ENCODE measurements at regions not wholly inside any gene's neighbourhood (a gene's known extent, or its start where the extent isn't known, plus 50 kb on each side); places are given as distances from the start of the nearest gene placed in this dataset.

GRCh38 chr19:33928458-33928950, 131.8 kb downstream of the KCTD15 start:
- H3K14ac ChIP-seq (ENCODE audit: low read length): no peak overlapping the region
- no peak overlapping the region for H2BK120ac ChIP-seq (ENCODE audit: low read depth, low read length)
- WGBS, 2 donors (ENCODE audit: extremely low coverage in 2 of 2, insufficient read length in 2 of 2, insufficient replicate concordance in 1 of 2): no CpG with 5 or more reads among the region's 6 CpGs
- H2BK12ac ChIP-seq (ENCODE audit: low read length): no peak overlapping the region
- no peak overlapping the region for H2BK15ac ChIP-seq (ENCODE audit: low read length)
- H2BK5ac ChIP-seq (ENCODE audit: low read length): no peak overlapping the region
- no peak overlapping the region for H2AFZ ChIP-seq (ENCODE audit: low read length)
- H2AK5ac ChIP-seq (ENCODE audit: low read depth, low read length): no peak overlapping the region
- peaks cover 0 to 2% (median 0%) of the 10 kb centered on the region in 3 experiments for H3K27me3 ChIP-seq (ENCODE audit: control insufficient read depth in 3 of 3, insufficient read depth in 3 of 3, low read depth in 1 of 3, low read length in 3 of 3)
- H3K9me3 ChIP-seq (replicated peaks in 1 of 2; ENCODE audit: control insufficient read depth in 2 of 2, insufficient read depth in 1 of 2, low read depth in 1 of 2, low read length in 2 of 2): no peaks in the 10 kb centered on the region
- no peaks in the 10 kb centered on the region for H3K36me3 ChIP-seq (replicated peaks in 1 of 2; ENCODE audit: control insufficient read depth in 2 of 2, insufficient read depth in 2 of 2, low read length in 2 of 2)
- no peak overlapping the region for H4K91ac ChIP-seq (ENCODE audit: low read depth, low read length, poor library complexity)
- H3K79me1 ChIP-seq (ENCODE audit: low read depth, low read length): no peaks in the 10 kb centered on the region
- no peak overlapping the region for H3K18ac ChIP-seq (ENCODE audit: low read length)
- no peak overlapping the region for H3K9ac ChIP-seq (ENCODE audit: low read depth, low read length, poor library complexity)
- no peak overlapping the region for H4K8ac ChIP-seq (ENCODE audit: low read depth, low read length)
- no peak overlapping the region for H3K4ac ChIP-seq (ENCODE audit: low read length)
- DNase-seq (ENCODE audit: low spot score): no peak
- peak overlapping the region in 1 of 2 donors; percentile 53 for H3K4me3 ChIP-seq (ENCODE audit: low read length in 2 of 2)
- no peaks in the 10 kb centered on the region for H3K4me1 ChIP-seq (ENCODE audit: control insufficient read depth in 2 of 2, insufficient read depth in 1 of 2, low read depth in 1 of 2, low read length in 2 of 2)
- H3K4me2 ChIP-seq (ENCODE audit: insufficient read depth, low read length, poor library complexity, severe bottlenecking): no peak overlapping the region
- peak overlapping the region; percentile 14 for H3K23ac ChIP-seq (ENCODE audit: low read depth, low read length, poor library complexity)
- no peak overlapping the region for H3K27ac ChIP-seq (replicated peaks; ENCODE audit: low read length)

- no peak overlapping the region for H3K4ac ChIP-seq (ENCODE audit: low read length)
- no peak overlapping the region for H2BK12ac ChIP-seq (ENCODE audit: low read length)
- H3K18ac ChIP-seq (ENCODE audit: low read length): no peak overlapping the region
- H3K14ac ChIP-seq (ENCODE audit: low read length): no peak overlapping the region
- no peak overlapping the region for H3K9ac ChIP-seq (ENCODE audit: low read depth, low read length, poor library complexity)
- H3K9me3 ChIP-seq (replicated peaks in 1 of 2; ENCODE audit: control insufficient read depth in 2 of 2, insufficient read depth in 1 of 2, low read depth in 1 of 2, low read length in 2 of 2): peaks cover 2 to 10% of the 10 kb centered on the region in 2 donors
- no CpG with 5 or more reads among the region's 2 CpGs for WGBS, 2 donors (ENCODE audit: extremely low coverage in 2 of 2, insufficient read length in 2 of 2, insufficient replicate concordance in 1 of 2)
- H2BK5ac ChIP-seq (ENCODE audit: low read length): no peak overlapping the region
- no peak overlapping the region for H2BK120ac ChIP-seq (ENCODE audit: low read depth, low read length)
- no peak for DNase-seq (ENCODE audit: low spot score)
- H4K8ac ChIP-seq (ENCODE audit: low read depth, low read length): no peak overlapping the region
- H3K23ac ChIP-seq (ENCODE audit: low read depth, low read length, poor library complexity): no peak overlapping the region
- H4K91ac ChIP-seq (ENCODE audit: low read depth, low read length, poor library complexity): no peak overlapping the region
- H3K79me1 ChIP-seq (ENCODE audit: low read depth, low read length): no peaks in the 10 kb centered on the region
- no peak overlapping the region for H2BK15ac ChIP-seq (ENCODE audit: low read length)
- no peak overlapping the region for H3K4me2 ChIP-seq (ENCODE audit: insufficient read depth, low read length, poor library complexity, severe bottlenecking)
- H3K36me3 ChIP-seq (replicated peaks in 1 of 2; ENCODE audit: control insufficient read depth in 2 of 2, insufficient read depth in 2 of 2, low read length in 2 of 2): no peaks in the 10 kb centered on the region
- H3K4me3 ChIP-seq (ENCODE audit: low read length in 2 of 2): peak overlapping the region in 1 of 2 donors; percentile 5
- H3K27me3 ChIP-seq (ENCODE audit: control insufficient read depth in 3 of 3, insufficient read depth in 3 of 3, low read depth in 1 of 3, low read length in 3 of 3): peaks cover 0 to 2% (median 0%) of the 10 kb centered on the region in 3 experiments
- no peaks in the 10 kb centered on the region for H3K4me1 ChIP-seq (ENCODE audit: control insufficient read depth in 2 of 2, insufficient read depth in 1 of 2, low read depth in 1 of 2, low read length in 2 of 2)
- H2AK5ac ChIP-seq (ENCODE audit: low read depth, low read length): no peak overlapping the region
- no peak overlapping the region for H3K27ac ChIP-seq (replicated peaks; ENCODE audit: low read length)
- no peak overlapping the region for H2AFZ ChIP-seq (ENCODE audit: low read length)
Measured at GRCh38 chr19:33933931-33934330, 137.3 kb downstream of the KCTD15 start.

GRCh38 chr19:33938821-33939220, 142.2 kb downstream of the KCTD15 start:
- Histone ChIP-seq H3K23ac (ENCODE audit: low read depth, low read length, poor library complexity) (peak overlapping the region; percentile 3), H3K14ac (ENCODE audit: low read length) (no peak overlapping the region), H3K4me2 (ENCODE audit: insufficient read depth, low read length, poor library complexity, severe bottlenecking) (no peak overlapping the region), H2BK15ac (ENCODE audit: low read length) (no peak overlapping the region), H2AFZ (ENCODE audit: low read length) (no peak overlapping the region), H3K36me3 (replicated peaks in 1 of 2; ENCODE audit: control insufficient read depth in 2 of 2, insufficient read depth in 2 of 2, low read length in 2 of 2) (no peaks in the 10 kb centered on the region), H3K79me1 (ENCODE audit: low read depth, low read length) (no peaks in the 10 kb centered on the region), H3K4me1 (ENCODE audit: control insufficient read depth in 2 of 2, insufficient read depth in 1 of 2, low read depth in 1 of 2, low read length in 2 of 2) (no peaks in the 10 kb centered on the region), H4K8ac (ENCODE audit: low read depth, low read length) (no peak overlapping the region), H3K18ac (ENCODE audit: low read length) (peak overlapping the region; percentile 42), H3K9ac (ENCODE audit: low read depth, low read length, poor library complexity) (peak overlapping the region; percentile 15), H2BK5ac (ENCODE audit: low read length) (peak overlapping the region; percentile 82), H2BK12ac (ENCODE audit: low read length) (no peak overlapping the region), H4K91ac (ENCODE audit: low read depth, low read length, poor library complexity) (no peak overlapping the region), H2AK5ac (ENCODE audit: low read depth, low read length) (no peak overlapping the region), H2BK120ac (ENCODE audit: low read depth, low read length) (no peak overlapping the region), H3K4ac (ENCODE audit: low read length) (no peak overlapping the region), H3K9me3 (replicated peaks in 1 of 2; ENCODE audit: control insufficient read depth in 2 of 2, insufficient read depth in 1 of 2, low read depth in 1 of 2, low read length in 2 of 2) (peaks cover 2 to 7% of the 10 kb centered on the region in 2 donors), H3K4me3 (ENCODE audit: low read length in 2 of 2) (no peak overlapping the region), H3K27me3 (ENCODE audit: control insufficient read depth in 3 of 3, insufficient read depth in 3 of 3, low read depth in 1 of 3, low read length in 3 of 3) (no peaks in the 10 kb centered on the region), H3K27ac (replicated peaks; ENCODE audit: low read length) (no peak overlapping the region)
- DNase-seq (ENCODE audit: low spot score): no peak
- no CpG with 5 or more reads among the region's 15 CpGs for WGBS, 2 donors (ENCODE audit: extremely low coverage in 2 of 2, insufficient read length in 2 of 2, insufficient replicate concordance in 1 of 2)

- WGBS, 2 donors (ENCODE audit: extremely low coverage in 2 of 2, insufficient read length in 2 of 2, insufficient replicate concordance in 1 of 2): no CpG with 5 or more reads among the region's 5 CpGs
- no peak overlapping the region for H3K4me2 ChIP-seq (ENCODE audit: insufficient read depth, low read length, poor library complexity, severe bottlenecking)
- H2BK12ac ChIP-seq (ENCODE audit: low read length): no peak overlapping the region
- H3K14ac ChIP-seq (ENCODE audit: low read length): peak overlapping the region; percentile 21
- H3K36me3 ChIP-seq (replicated peaks in 1 of 2; ENCODE audit: control insufficient read depth in 2 of 2, insufficient read depth in 2 of 2, low read length in 2 of 2): no peaks in the 10 kb centered on the region
- H3K27ac ChIP-seq (replicated peaks; ENCODE audit: low read length): no peak overlapping the region
- H2BK15ac ChIP-seq (ENCODE audit: low read length): no peak overlapping the region
- no peaks in the 10 kb centered on the region for H3K79me1 ChIP-seq (ENCODE audit: low read depth, low read length)
- H3K27me3 ChIP-seq (ENCODE audit: control insufficient read depth in 3 of 3, insufficient read depth in 3 of 3, low read depth in 1 of 3, low read length in 3 of 3): no peaks in the 10 kb centered on the region
- no peak overlapping the region for H3K4me3 ChIP-seq (ENCODE audit: low read length in 2 of 2)
- no peak for DNase-seq (ENCODE audit: low spot score)
- no peak overlapping the region for H4K91ac ChIP-seq (ENCODE audit: low read depth, low read length, poor library complexity)
- H3K4me1 ChIP-seq (ENCODE audit: control insufficient read depth in 2 of 2, insufficient read depth in 1 of 2, low read depth in 1 of 2, low read length in 2 of 2): no peaks in the 10 kb centered on the region
- H2BK5ac ChIP-seq (ENCODE audit: low read length): no peak overlapping the region
- H4K8ac ChIP-seq (ENCODE audit: low read depth, low read length): no peak overlapping the region
- no peak overlapping the region for H3K9ac ChIP-seq (ENCODE audit: low read depth, low read length, poor library complexity)
- H3K18ac ChIP-seq (ENCODE audit: low read length): no peak overlapping the region
- no peak overlapping the region for H2AK5ac ChIP-seq (ENCODE audit: low read depth, low read length)
- no peak overlapping the region for H3K23ac ChIP-seq (ENCODE audit: low read depth, low read length, poor library complexity)
- no peaks in the 10 kb centered on the region for H3K9me3 ChIP-seq (replicated peaks in 1 of 2; ENCODE audit: control insufficient read depth in 2 of 2, insufficient read depth in 1 of 2, low read depth in 1 of 2, low read length in 2 of 2)
- no peak overlapping the region for H3K4ac ChIP-seq (ENCODE audit: low read length)
- no peak overlapping the region for H2AFZ ChIP-seq (ENCODE audit: low read length)
- H2BK120ac ChIP-seq (ENCODE audit: low read depth, low read length): no peak overlapping the region
Measured at GRCh38 chr19:33941133-33941532, 144.5 kb downstream of the KCTD15 start.
